Mesenchymal stem cell (in vitro differentiated cells and primary cell): ENCODE measurements at regions not wholly inside any gene's neighbourhood (a gene's known extent, or its start where the extent isn't known, plus 50 kb on each side); places are given as distances from the start of the nearest gene placed in this dataset.

Experiments used
- DNase-seq: peaks from one replicate; pipeline ENCODE4 v3.0.0-alpha.2; 2013
- H2AFZ ChIP-seq: one replicate; pipeline ENCODE4 v1.6.1; 2013; ENCODE audit warnings: low read depth, mild to moderate bottlenecking, control low read depth, inconsistent platforms, low read length, moderate library complexity
- H2AK5ac ChIP-seq: 2 replicates; pipeline ENCODE4 v1.6.1; 2013; ENCODE audit warnings: low read length, moderate library complexity, mild to moderate bottlenecking, inconsistent platforms; ENCODE audit not compliant: severe bottlenecking
- H2BK120ac ChIP-seq: one replicate; pipeline ENCODE4 v1.6.1; 2013; ENCODE audit warnings: low read depth, mild to moderate bottlenecking, inconsistent platforms, low read length, moderate library complexity
- H2BK12ac ChIP-seq, 2 experiments: one replicate each; pipeline ENCODE4 v1.6.1; 2013; ENCODE audit warnings: inconsistent platforms in 2 of 2, low read length in 2 of 2, mild to moderate bottlenecking in 2 of 2, moderate library complexity in 2 of 2, control low read depth in 1 of 2
- H2BK15ac ChIP-seq: one replicate; pipeline ENCODE4 v1.6.1; 2013; ENCODE audit warnings: mild to moderate bottlenecking, low read depth, inconsistent platforms; ENCODE audit not compliant: poor library complexity, severe bottlenecking
- H2BK5ac ChIP-seq: 2 replicates; pipeline ENCODE4 v1.6.1; 2013; ENCODE audit warnings: low read depth, mild to moderate bottlenecking, low read length, control low read depth, inconsistent platforms; ENCODE audit not compliant: poor library complexity, severe bottlenecking
- H3K14ac ChIP-seq, 2 experiments: one replicate each; pipeline ENCODE4 v1.6.1; 2013; ENCODE audit warnings: inconsistent platforms in 2 of 2, low read length in 2 of 2, control low read depth in 1 of 2, mild to moderate bottlenecking in 1 of 2, moderate library complexity in 1 of 2
- H3K18ac ChIP-seq, 2 experiments: one replicate each; pipeline ENCODE4 v1.6.1; 2013; ENCODE audit warnings: inconsistent platforms in 2 of 2, low read length in 2 of 2, control low read depth in 1 of 2, low read depth in 1 of 2, mild to moderate bottlenecking in 1 of 2
- H3K23ac ChIP-seq, 2 experiments: one replicate each; pipeline ENCODE4 v1.6.1; 2013; ENCODE audit warnings: inconsistent platforms in 2 of 2, low read length in 2 of 2, mild to moderate bottlenecking in 2 of 2, moderate library complexity in 2 of 2, control low read depth in 1 of 2
- H3K27ac ChIP-seq: 2 replicates; pipeline ENCODE4 v1.5.1; 2013; ENCODE audit warnings: mild to moderate bottlenecking, moderate library complexity, low read length, control low read depth, inconsistent platforms; ENCODE audit not compliant: poor library complexity, severe bottlenecking
- H3K27me3 ChIP-seq, 2 experiments: 2 replicates each; pipeline versions ENCODE4 v1.6.1 to v1.7.0; 2013; ENCODE audit warnings: low read length in 2 of 2, mild to moderate bottlenecking in 2 of 2, moderate library complexity in 2 of 2, control low read depth in 1 of 2, inconsistent platforms in 1 of 2; ENCODE audit not compliant: control insufficient read depth in 1 of 2, insufficient read depth in 1 of 2
- H3K36me3 ChIP-seq, 2 experiments: 2 replicates each; pipeline versions ENCODE4 v1.6.1 to v1.7.0; 2013; ENCODE audit warnings: low read length in 2 of 2, control low read depth in 1 of 2, inconsistent platforms in 1 of 2, low read depth in 1 of 2, mild to moderate bottlenecking in 1 of 2; ENCODE audit not compliant: insufficient read depth in 2 of 2, control insufficient read depth in 1 of 2
- H3K4ac ChIP-seq, 2 experiments: one replicate each; pipeline ENCODE4 v1.6.1; 2013; ENCODE audit warnings: inconsistent platforms in 2 of 2, low read length in 2 of 2, mild to moderate bottlenecking in 2 of 2, moderate library complexity in 2 of 2, control low read depth in 1 of 2, low read depth in 1 of 2
- H3K4me1 ChIP-seq: 2 replicates; pipeline ENCODE4 v1.6.1; 2013; ENCODE audit warnings: low read depth, low read length, control low read depth; ENCODE audit not compliant: control insufficient read depth, insufficient read depth
- H3K4me2 ChIP-seq: 2 replicates; pipeline ENCODE4 v1.6.1; 2013; ENCODE audit warnings: low read length, mild to moderate bottlenecking, inconsistent platforms; ENCODE audit not compliant: poor library complexity, severe bottlenecking
- H3K4me3 ChIP-seq, 2 experiments: 2 replicates each; pipeline versions ENCODE4 v1.5.1 to v1.7.0; 2013; ENCODE audit warnings: low read length in 2 of 2, mild to moderate bottlenecking in 2 of 2, control low read depth in 1 of 2, low read depth in 1 of 2; ENCODE audit not compliant: insufficient read depth in 1 of 2
- H3K79me1 ChIP-seq: replicated peaks from 2 replicates; pipeline ENCODE4 v1.6.1; 2013; ENCODE audit warnings: mild to moderate bottlenecking, control low read depth, low read length, inconsistent platforms; ENCODE audit not compliant: poor library complexity, severe bottlenecking
- H3K9ac ChIP-seq: 2 replicates; pipeline ENCODE4 v1.7.0; 2013; ENCODE audit warnings: mild to moderate bottlenecking, low read length, moderate library complexity
- H3K9me3 ChIP-seq: 2 replicates; pipeline ENCODE4 v1.7.0; 2013; ENCODE audit warnings: mild to moderate bottlenecking, low read length; ENCODE audit not compliant: control insufficient read depth
- H4K8ac ChIP-seq: one replicate; pipeline ENCODE4 v1.6.1; 2013; ENCODE audit warnings: inconsistent platforms, mild to moderate bottlenecking, low read length, moderate library complexity
- H4K91ac ChIP-seq: one replicate; pipeline ENCODE4 v1.6.1; 2013; ENCODE audit warnings: mild to moderate bottlenecking, low read length, inconsistent platforms
- WGBS: methylation state at CpG from one replicate; pipeline ENCODE4 v1.1.7; 2013; ENCODE audit warnings: mixed read lengths; 5-methylcytosine and 5-hydroxymethylcytosine counted together

DNA sequence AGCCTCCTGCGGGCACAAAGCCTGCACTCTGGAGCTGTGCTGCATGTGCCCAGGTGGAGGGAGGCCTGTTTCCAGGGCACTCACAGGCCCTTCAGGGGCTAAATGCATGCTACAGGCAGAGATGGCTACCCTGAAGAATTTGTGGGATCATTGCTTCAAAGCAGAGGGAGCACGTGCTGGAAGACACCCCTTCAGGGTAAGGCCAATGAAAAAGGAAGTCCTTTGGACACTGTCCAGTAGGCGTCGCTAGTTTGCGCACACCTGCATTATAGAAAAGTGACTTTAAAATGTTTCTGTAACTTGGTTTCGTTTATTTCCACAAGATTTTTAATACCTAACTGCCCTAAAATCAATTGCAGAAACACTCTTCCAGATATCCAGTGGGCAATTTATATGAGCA, 325.3 kb downstream of the ZNF516 start:
- no peak for DNase-seq
- Histone ChIP-seq H3K4me3 (no peak overlapping the region), H4K91ac (no peak overlapping the region), H3K9me3 (no peaks in the 10 kb centered on the region), H2AK5ac (no peak overlapping the region), H3K9ac (no peak overlapping the region), H3K79me1 (no peaks in the 10 kb centered on the region), H3K23ac (no peak overlapping the region), H3K4me2 (no peak overlapping the region), H3K36me3 (no peaks in the 10 kb centered on the region), H2BK12ac (no peak overlapping the region), H2AFZ (no peak overlapping the region), H2BK120ac (no peak overlapping the region), H2BK15ac (no peak overlapping the region), H3K27ac (no peak overlapping the region), H3K18ac (no peak overlapping the region), H4K8ac (no peak overlapping the region), H3K4ac (no peak overlapping the region), H3K14ac (no peak overlapping the region), H2BK5ac (no peak overlapping the region), H3K4me1 (no peaks in the 10 kb centered on the region), H3K27me3 (no peaks in the 10 kb centered on the region)
- 92% methylated on average over 4 of the region's 6 CpGs for WGBS

DNA sequence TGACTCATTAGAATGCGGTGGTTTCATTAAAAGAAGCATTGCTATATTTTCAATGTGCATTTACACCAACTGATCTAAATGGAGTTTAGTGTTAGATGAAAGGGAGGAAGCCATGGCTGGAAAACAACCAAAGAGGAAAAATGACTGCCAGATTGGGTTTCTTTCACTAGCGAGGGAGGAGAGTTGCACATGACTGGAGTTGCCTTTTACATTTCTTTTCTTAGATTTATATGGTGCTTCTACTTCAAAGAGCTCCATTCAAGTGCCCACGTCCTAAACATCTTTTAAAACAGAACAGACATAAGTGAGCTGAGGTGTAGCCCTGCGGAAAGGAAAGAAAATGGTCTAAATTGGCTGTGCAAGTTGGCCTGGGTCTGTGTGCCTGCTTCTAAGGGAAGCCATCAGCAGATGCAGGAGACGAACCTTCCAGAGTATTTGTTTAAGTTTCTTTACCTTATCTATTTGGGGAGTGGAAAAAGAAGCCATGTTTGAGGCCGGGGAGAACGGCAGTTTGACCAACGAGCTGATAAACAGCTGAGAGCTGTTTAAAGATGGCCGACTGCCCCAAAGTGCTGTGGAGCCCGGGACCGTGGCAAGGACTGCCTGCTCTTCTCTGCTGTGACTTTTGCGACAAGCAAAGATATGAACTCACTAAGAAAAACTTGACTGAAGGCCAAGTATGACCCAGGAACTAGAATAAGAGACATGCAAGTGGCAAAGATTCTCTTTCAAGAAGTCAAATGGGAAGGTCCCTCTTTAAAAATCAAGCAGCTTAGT, 327.0 kb downstream of the ZNF516 start:
- H3K79me1 ChIP-seq: no peaks in the 10 kb centered on the region
- H4K8ac ChIP-seq: no peak overlapping the region
- H3K18ac ChIP-seq: no peak overlapping the region
- H2BK15ac ChIP-seq: no peak overlapping the region
- WGBS: 66% methylated on average over 9 of the region's 12 CpGs
- no peak overlapping the region for H3K4ac ChIP-seq
- H2BK5ac ChIP-seq: no peak overlapping the region
- H2BK12ac ChIP-seq: no peak overlapping the region
- H3K23ac ChIP-seq: no peak overlapping the region
- no peak overlapping the region for H3K4me3 ChIP-seq
- no peak overlapping the region for H2AK5ac ChIP-seq
- no peaks in the 10 kb centered on the region for H3K4me1 ChIP-seq
- DNase-seq: no peak
- H3K14ac ChIP-seq: no peak overlapping the region
- H3K9me3 ChIP-seq: peaks cover 2% of the 10 kb centered on the region
- no peaks in the 10 kb centered on the region for H3K36me3 ChIP-seq
- no peak overlapping the region for H2BK120ac ChIP-seq
- no peak overlapping the region for H2AFZ ChIP-seq
- no peak overlapping the region for H3K27ac ChIP-seq
- H3K9ac ChIP-seq: no peak overlapping the region
- no peaks in the 10 kb centered on the region for H3K27me3 ChIP-seq
- H4K91ac ChIP-seq: no peak overlapping the region
- no peak overlapping the region for H3K4me2 ChIP-seq

GRCh38 chr18:76167410-76167809, 327.6 kb downstream of the ZNF516 start:
- Histone ChIP-seq H2AFZ (no peak overlapping the region), H3K27ac (no peak overlapping the region), H2AK5ac (no peak overlapping the region), H3K4me1 (no peaks in the 10 kb centered on the region), H3K4ac (no peak overlapping the region), H4K91ac (no peak overlapping the region), H3K9me3 (peaks cover 2% of the 10 kb centered on the region), H2BK12ac (no peak overlapping the region), H3K14ac (no peak overlapping the region), H3K79me1 (no peaks in the 10 kb centered on the region), H3K9ac (no peak overlapping the region), H3K27me3 (no peaks in the 10 kb centered on the region), H3K4me3 (no peak overlapping the region), H3K18ac (no peak overlapping the region), H2BK5ac (no peak overlapping the region), H2BK15ac (no peak overlapping the region), H3K4me2 (no peak overlapping the region), H2BK120ac (no peak overlapping the region), H3K23ac (no peak overlapping the region), H4K8ac (no peak overlapping the region), H3K36me3 (no peaks in the 10 kb centered on the region)
- 62% methylated on average over 6 of the region's 6 CpGs for WGBS
- DNase-seq: no peak

GRCh38 chr18:76162886-76163285, 332.2 kb downstream of the ZNF516 start:
- no peak overlapping the region for H4K91ac ChIP-seq
- 82% methylated on average over 6 of the region's 7 CpGs for WGBS
- H3K4me1 ChIP-seq: no peaks in the 10 kb centered on the region

More at GRCh38 chr18:76162886-76163285, 332.2 kb downstream of the ZNF516 start:
- no peak overlapping the region for H2AK5ac ChIP-seq
- H2BK12ac ChIP-seq: no peak overlapping the region
- no peak overlapping the region for H3K4ac ChIP-seq
- H3K14ac ChIP-seq: no peak overlapping the region
- H3K27ac ChIP-seq: no peak overlapping the region
- no peaks in the 10 kb centered on the region for H3K79me1 ChIP-seq
- no peak overlapping the region for H3K9ac ChIP-seq
- peaks cover 2% of the 10 kb centered on the region for H3K9me3 ChIP-seq
- no peak overlapping the region for H3K4me3 ChIP-seq
- no peak overlapping the region for H2BK15ac ChIP-seq
- H2AFZ ChIP-seq: no peak overlapping the region
- no peaks in the 10 kb centered on the region for H3K27me3 ChIP-seq
- no peak overlapping the region for H3K18ac ChIP-seq
- no peak overlapping the region for H2BK5ac ChIP-seq
- H3K4me2 ChIP-seq: no peak overlapping the region
- no peak overlapping the region for H3K23ac ChIP-seq
- no peaks in the 10 kb centered on the region for H3K36me3 ChIP-seq
- H2BK120ac ChIP-seq: no peak overlapping the region
- H4K8ac ChIP-seq: no peak overlapping the region
- no peak for DNase-seq
